ENCODE measurements at regions not wholly inside any gene's neighbourhood (a gene's known extent, or its start where the extent isn't known, plus 50 kb on each side); places are given as distances from the start of the nearest gene placed in this dataset.

- no peak overlapping the region for H3K4me2 ChIP-seq (ENCODE audit: low read length)
- DNase-seq (ENCODE audit: low read depth) (no peak), FAIRE-seq (no peak)
- no peak overlapping the region for H3K9ac ChIP-seq (ENCODE audit: low read length)
- H3K79me2 ChIP-seq (ENCODE audit: insufficient read depth, low read length) = no peaks in the 10 kb centered on the region
- TF ChIP-seq CTCF (IDR thresholded peaks at IDR 0.05; ENCODE audit: insufficient read depth, low read depth, low read length) (no peak), EZH2 (IDR thresholded peaks at IDR 0.05; ENCODE audit: insufficient read depth, low read length) (no peak)
- H3K27me3 ChIP-seq (ENCODE audit: insufficient read depth, low read length) = no peaks in the 10 kb centered on the region
- H2AFZ ChIP-seq (ENCODE audit: low read depth, low read length) = no peak overlapping the region
- no peaks in the 10 kb centered on the region for H3K4me1 ChIP-seq (ENCODE audit: insufficient read depth, low read length)
- no peaks in the 10 kb centered on the region for H3K36me3 ChIP-seq (ENCODE audit: insufficient read depth, low read length)
- H3K27ac ChIP-seq (ENCODE audit: low read depth, low read length) = no peak overlapping the region
- no peak overlapping the region for H3K27ac Mint-ChIP-seq (ENCODE audit: unreplicated experiment)
- H4K20me1 ChIP-seq (ENCODE audit: insufficient read depth, low read length) = no peaks in the 10 kb centered on the region
- no peaks in the 10 kb centered on the region for H3K9me3 Mint-ChIP-seq (ENCODE audit: unreplicated experiment)
- H3K4me3 Mint-ChIP-seq (ENCODE audit: unreplicated experiment) = no peak overlapping the region
- H3K36me3 Mint-ChIP-seq (ENCODE audit: low read depth, unreplicated experiment) = no peaks in the 10 kb centered on the region
- no peaks in the 10 kb centered on the region for H3K4me1 Mint-ChIP-seq (ENCODE audit: low read depth, unreplicated experiment)
- H3K9me3 ChIP-seq (ENCODE audit: insufficient read depth, low read depth, low read length) = no peaks in the 10 kb centered on the region
- H3K4me3 ChIP-seq (ENCODE audit: insufficient read depth, low read depth, low read length) = no peak overlapping the region
- no peaks in the 10 kb centered on the region for H3K27me3 Mint-ChIP-seq (ENCODE audit: low read depth, unreplicated experiment)
Measured at GRCh38 chr11:105398636-105399035, 211.2 kb upstream of the GRIA4 start.

- no peak for DNase-seq (ENCODE audit: low read depth)
- no peaks in the 10 kb centered on the region for H3K9me3 ChIP-seq (ENCODE audit: insufficient read depth, low read depth, low read length)
- Mint-ChIP-seq H3K36me3 (ENCODE audit: low read depth, unreplicated experiment) (no peaks in the 10 kb centered on the region), H3K27ac (ENCODE audit: unreplicated experiment) (no peak overlapping the region), H3K4me3 (ENCODE audit: unreplicated experiment) (no peak overlapping the region), H3K9me3 (ENCODE audit: unreplicated experiment) (no peaks in the 10 kb centered on the region), H3K27me3 (ENCODE audit: low read depth, unreplicated experiment) (no peaks in the 10 kb centered on the region), H3K4me1 (ENCODE audit: low read depth, unreplicated experiment) (no peaks in the 10 kb centered on the region)
- no peak overlapping the region for H3K4me3 ChIP-seq (ENCODE audit: insufficient read depth, low read depth, low read length)
- H3K27ac ChIP-seq (ENCODE audit: low read depth, low read length) = no peak overlapping the region
- no peak overlapping the region for H3K4me2 ChIP-seq (ENCODE audit: low read length)
- H3K9ac ChIP-seq (ENCODE audit: low read length) = no peak overlapping the region
- H4K20me1 ChIP-seq (ENCODE audit: insufficient read depth, low read length) = no peaks in the 10 kb centered on the region
- TF ChIP-seq CTCF (IDR thresholded peaks at IDR 0.05; ENCODE audit: insufficient read depth, low read depth, low read length) = no peak
- H3K79me2 ChIP-seq (ENCODE audit: insufficient read depth, low read length) = no peaks in the 10 kb centered on the region
- no peaks in the 10 kb centered on the region for H3K4me1 ChIP-seq (ENCODE audit: insufficient read depth, low read length)
- H2AFZ ChIP-seq (ENCODE audit: low read depth, low read length) = no peak overlapping the region
- no peak for FAIRE-seq
- no peaks in the 10 kb centered on the region for H3K27me3 ChIP-seq (ENCODE audit: insufficient read depth, low read length)
- H3K36me3 ChIP-seq (ENCODE audit: insufficient read depth, low read length) = no peaks in the 10 kb centered on the region
Measured at GRCh38 chr11:105393326-105393725, 216.5 kb upstream of the GRIA4 start.

GRCh38 chr11:105392556-105392955 is 217.3 kb upstream of the GRIA4 start:
- DNase-seq (ENCODE audit: low read depth) = peak; percentile 4
- H3K27ac ChIP-seq (ENCODE audit: low read depth, low read length) = no peak overlapping the region
- TF ChIP-seq EZH2 (IDR thresholded peaks at IDR 0.05; ENCODE audit: insufficient read depth, low read length) (no peak), CTCF (IDR thresholded peaks at IDR 0.05; ENCODE audit: insufficient read depth, low read depth, low read length) (no peak)
- no peaks in the 10 kb centered on the region for H3K79me2 ChIP-seq (ENCODE audit: insufficient read depth, low read length)
- no peak overlapping the region for H3K4me2 ChIP-seq (ENCODE audit: low read length)
- H3K4me1 ChIP-seq (ENCODE audit: insufficient read depth, low read length) = no peaks in the 10 kb centered on the region
- no peak overlapping the region for H3K4me3 ChIP-seq (ENCODE audit: insufficient read depth, low read depth, low read length)
- no peaks in the 10 kb centered on the region for H3K9me3 ChIP-seq (ENCODE audit: insufficient read depth, low read depth, low read length)
- no peaks in the 10 kb centered on the region for H3K4me1 Mint-ChIP-seq (ENCODE audit: low read depth, unreplicated experiment)
- no peaks in the 10 kb centered on the region for H3K36me3 Mint-ChIP-seq (ENCODE audit: low read depth, unreplicated experiment)
- peak; percentile 17 for FAIRE-seq
- no peak overlapping the region for H3K4me3 Mint-ChIP-seq (ENCODE audit: unreplicated experiment)
- no peaks in the 10 kb centered on the region for H3K36me3 ChIP-seq (ENCODE audit: insufficient read depth, low read length)
- H3K9me3 Mint-ChIP-seq (ENCODE audit: unreplicated experiment) = no peaks in the 10 kb centered on the region
- H3K27me3 Mint-ChIP-seq (ENCODE audit: low read depth, unreplicated experiment) = no peaks in the 10 kb centered on the region
- no peaks in the 10 kb centered on the region for H3K27me3 ChIP-seq (ENCODE audit: insufficient read depth, low read length)
- no peak overlapping the region for H3K9ac ChIP-seq (ENCODE audit: low read length)
- H4K20me1 ChIP-seq (ENCODE audit: insufficient read depth, low read length) = no peaks in the 10 kb centered on the region
- H3K27ac Mint-ChIP-seq (ENCODE audit: unreplicated experiment) = no peak overlapping the region
- no peak overlapping the region for H2AFZ ChIP-seq (ENCODE audit: low read depth, low read length)
